ENCODE measurements at regions not wholly inside any gene's neighbourhood (a gene's known extent, or its start where the extent isn't known, plus 50 kb on each side); places are given as distances from the start of the nearest gene placed in this dataset.

GRCh38 chr1:105416261-105416660 is 1640.2 kb upstream of the PRMT6 start:
- Histone ChIP-seq H3K27me3 (ENCODE audit: control insufficient read depth in 2 of 2, insufficient read depth in 2 of 2, low read length in 2 of 2) (no peaks in the 10 kb centered on the region), H2AFZ (ENCODE audit: insufficient read depth, low read depth, low read length, poor library complexity, severe bottlenecking) (no peak overlapping the region), H4K20me1 (ENCODE audit: insufficient read depth, low read length) (no peaks in the 10 kb centered on the region), H3K9ac (ENCODE audit: insufficient read depth, low read length, poor library complexity, severe bottlenecking) (no peak overlapping the region), H3K4me3 (replicated peaks in 1 of 3; ENCODE audit: low read depth in 2 of 3, low read length in 3 of 3) (no peak overlapping the region), H3K27ac (ENCODE audit: low read depth in 1 of 2, low read length in 2 of 2) (no peak overlapping the region), H3K36me3 (replicated peaks in 1 of 2; ENCODE audit: control insufficient read depth in 1 of 2, insufficient read depth in 2 of 2, low read length in 2 of 2) (no peaks in the 10 kb centered on the region), H3K9me3 (replicated peaks in 1 of 2; ENCODE audit: control insufficient read depth in 1 of 2, insufficient read depth in 1 of 2, low read length in 2 of 2) (peaks cover 0 to 3% of the 10 kb centered on the region in 2 donors), H3K4me1 (ENCODE audit: control insufficient read depth in 1 of 2, insufficient read depth in 2 of 2, low read length in 2 of 2) (no peaks in the 10 kb centered on the region), H3K4me2 (replicated peaks; ENCODE audit: extremely low read depth, low read length, poor library complexity, severe bottlenecking) (no peak overlapping the region), H3K79me2 (ENCODE audit: insufficient read depth, low read length) (no peaks in the 10 kb centered on the region)
- intact Hi-C loops (cut with micrococcal nuclease), result no loop called here
- no peaks in the 10 kb centered on the region for H3K4me1 Mint-ChIP-seq
- no peak for DNase-seq
- no peaks in the 10 kb centered on the region for H3K27me3 Mint-ChIP-seq (ENCODE audit: low read depth in 3 of 3)
- peaks cover 0 to 10% (median 5%) of the 10 kb centered on the region in 7 donors for H3K9me3 Mint-ChIP-seq
- no peak overlapping the region for H3K27ac Mint-ChIP-seq
- H3K36me3 Mint-ChIP-seq, result no peaks in the 10 kb centered on the region
- no peak overlapping the region for H3K4me3 Mint-ChIP-seq
- WGBS (ENCODE audit: insufficient coverage), result 96% methylated on average over 2 of the region's 3 CpGs
- TF ChIP-seq CTCF (IDR thresholded peaks at IDR 0.05), result no peak

- Mint-ChIP-seq H3K27ac (no peak overlapping the region), H3K36me3 (no peaks in the 10 kb centered on the region)
Observed at GRCh38 chr1:105419030-105419429, 1637.4 kb upstream of the PRMT6 start.

More at GRCh38 chr1:105419030-105419429, 1637.4 kb upstream of the PRMT6 start:
- Mint-ChIP-seq H3K4me3 (no peak overlapping the region), H3K4me1 (no peaks in the 10 kb centered on the region), H3K27me3 (ENCODE audit: low read depth in 3 of 3) (no peaks in the 10 kb centered on the region), H3K9me3 (peaks cover 0 to 7% (median 1%) of the 10 kb centered on the region in 7 donors)
- no CpG with 5 or more reads among the region's 1 CpG for WGBS (ENCODE audit: insufficient coverage)
- Histone ChIP-seq H3K79me2 (ENCODE audit: insufficient read depth, low read length) (no peaks in the 10 kb centered on the region), H3K27ac (ENCODE audit: low read depth in 1 of 2, low read length in 2 of 2) (no peak overlapping the region), H3K27me3 (ENCODE audit: control insufficient read depth in 2 of 2, insufficient read depth in 2 of 2, low read length in 2 of 2) (no peaks in the 10 kb centered on the region), H4K20me1 (ENCODE audit: insufficient read depth, low read length) (no peaks in the 10 kb centered on the region), H3K9ac (ENCODE audit: insufficient read depth, low read length, poor library complexity, severe bottlenecking) (no peak overlapping the region), H3K4me3 (replicated peaks in 1 of 3; ENCODE audit: low read depth in 2 of 3, low read length in 3 of 3) (no peak overlapping the region), H2AFZ (ENCODE audit: insufficient read depth, low read depth, low read length, poor library complexity, severe bottlenecking) (no peak overlapping the region), H3K36me3 (replicated peaks in 1 of 2; ENCODE audit: control insufficient read depth in 1 of 2, insufficient read depth in 2 of 2, low read length in 2 of 2) (no peaks in the 10 kb centered on the region), H3K9me3 (replicated peaks in 1 of 2; ENCODE audit: control insufficient read depth in 1 of 2, insufficient read depth in 1 of 2, low read length in 2 of 2) (no peaks in the 10 kb centered on the region), H3K4me2 (replicated peaks; ENCODE audit: extremely low read depth, low read length, poor library complexity, severe bottlenecking) (no peak overlapping the region), H3K4me1 (ENCODE audit: control insufficient read depth in 1 of 2, insufficient read depth in 2 of 2, low read length in 2 of 2) (no peaks in the 10 kb centered on the region)
- intact Hi-C loops (cut with micrococcal nuclease), result no loop called here
- no peak for TF ChIP-seq CTCF (IDR thresholded peaks at IDR 0.05)
- DNase-seq, result no peak
